SK-N-SH (cell line): ENCODE measurements at regions not wholly inside any gene's neighbourhood (a gene's known extent, or its start where the extent isn't known, plus 50 kb on each side); places are given as distances from the start of the nearest gene placed in this dataset.

ENCODE experiments used
- CTCF ChIA-PET: fragments of 300-600, 350-600 bp; formaldehyde crosslinking; extraction: SDS; loops from one replicate; lab custom pipeline; 2021; lab: Yijun Ruan, JAX
- POLR2A ChIA-PET: fragments of 350-600 bp; sonication (Branson Sonifier 250); formaldehyde crosslinking; extraction: SDS; loops from one replicate; lab custom pipeline; 2020; ENCODE audit warnings: antibody characterized with exemption, inconsistent platforms; lab: Yijun Ruan, JAX
- DNase-seq: peaks from one replicate; pipeline ENCODE4 v3.0.0; 2012
- H2AFZ ChIP-seq: fragments of 200-600 bp; sonication (generic); 2 replicates; pipeline ENCODE4 v1.8.1; 2016; ENCODE audit warnings: antibody characterized with exemption, mild to moderate bottlenecking, low read depth
- H3F3A ChIP-seq: fragments of 200-600 bp; sonication (generic); replicated peaks from 2 replicates; pipeline ENCODE3; 2016; ENCODE audit warnings: antibody characterized with exemption, mild to moderate bottlenecking; ENCODE audit not compliant: insufficient read depth
- H3K27ac ChIP-seq, 2 experiments: fragments of 200-500 bp in 1 of 2; fragments of 200-600 bp in 1 of 2; sonication (Bioruptor generic) in 1 of 2; sonication (generic), shearing (Covaris generic) in 1 of 2; 2 replicates each; pipeline versions ENCODE4 v1.5.1 to v1.6.1; 2014 to 2016; ENCODE audit warnings: low read depth in 2 of 2, inconsistent platforms in 1 of 2, low read length in 1 of 2, mild to moderate bottlenecking in 1 of 2, mixed read lengths in 1 of 2
- H3K27me3 ChIP-seq: fragments of 200-600 bp; sonication (generic), shearing (Covaris generic); 2 replicates; pipeline ENCODE4 v1.6.1; 2016; ENCODE audit warnings: mixed run types; ENCODE audit not compliant: insufficient read depth
- H3K36me3 ChIP-seq, 2 experiments: fragments of 200-500 bp in 1 of 2; fragments of 200-600 bp in 1 of 2; sonication (Bioruptor generic) in 1 of 2; sonication (generic) in 1 of 2; replicated peaks in 1 of 2; 2 replicates each; pipeline versions ENCODE3 to v1.5.1; 2014 to 2016; ENCODE audit warnings: low read length in 1 of 2, mild to moderate bottlenecking in 1 of 2; ENCODE audit not compliant: insufficient read depth in 2 of 2, control insufficient read depth in 1 of 2
- H3K4me1 ChIP-seq, 2 experiments: fragments of 200-500 bp in 1 of 2; fragments of 200-600 bp in 1 of 2; sonication (Bioruptor generic) in 1 of 2; sonication (generic), shearing (Covaris generic) in 1 of 2; 2 replicates each; pipeline versions ENCODE4 v1.5.1 to v1.6.1; 2014 to 2016; ENCODE audit warnings: low read depth in 1 of 2, low read length in 1 of 2, mixed run types in 1 of 2; ENCODE audit not compliant: insufficient read depth in 2 of 2, control insufficient read depth in 1 of 2
- H3K4me2 ChIP-seq: fragments of 200-600 bp; sonication (generic), shearing (Covaris generic); 2 replicates; pipeline ENCODE4 v1.6.1; 2017; ENCODE audit warnings: mixed run types
- H3K4me3 ChIP-seq, 2 experiments: fragments of 200-500 bp in 1 of 2; fragments of 200-600 bp in 1 of 2; sonication (Bioruptor generic) in 1 of 2; sonication (generic), shearing (Covaris generic) in 1 of 2; 2 replicates each; pipeline versions ENCODE4 v1.5.1 to v1.8.1; 2014 to 2016; ENCODE audit warnings: low read depth in 2 of 2, inconsistent platforms in 1 of 2, low read length in 1 of 2, mild to moderate bottlenecking in 1 of 2, mixed read lengths in 1 of 2, moderate library complexity in 1 of 2
- H3K79me2 ChIP-seq: fragments of 200-600 bp; sonication (generic); 2 replicates; pipeline ENCODE4 v1.8.1; 2017; ENCODE audit warnings: mild to moderate bottlenecking; ENCODE audit not compliant: insufficient read depth
- H3K9ac ChIP-seq: fragments of 200-600 bp; sonication (generic); 2 replicates; pipeline ENCODE4 v1.6.1; 2017; ENCODE audit warnings: mixed run types
- H3K9me2 ChIP-seq: fragments of 200-600 bp; sonication (generic); 2 replicates; pipeline ENCODE4 v1.6.1; 2017; ENCODE audit warnings: mixed run types
- H3K9me3 ChIP-seq: fragments of 200-600 bp; sonication (generic); 2 replicates; pipeline ENCODE4 v1.6.1; 2017; ENCODE audit warnings: mixed run types, mild to moderate bottlenecking, moderate library complexity
- H4K20me1 ChIP-seq: fragments of 200-600 bp; sonication (generic); 2 replicates; pipeline ENCODE4 v1.6.1; 2017; ENCODE audit warnings: mild to moderate bottlenecking, mixed run types; ENCODE audit not compliant: insufficient read depth
- ELF1 ChIP-seq: IDR thresholded peaks from 2 replicates; pipeline ENCODE4 v1.4.0; 2012
- EZH2phosphoT487 ChIP-seq: fragments of 200-600 bp; sonication (generic); IDR thresholded peaks from 2 replicates; pipeline ENCODE4 v1.6.1; 2017; ENCODE audit warnings: low read depth, mixed run types, mild to moderate bottlenecking, antibody characterized with exemption, moderate library complexity, borderline replicate concordance
- FOSL2 ChIP-seq: IDR thresholded peaks from 2 replicates; pipeline ENCODE4 v1.4.0; 2012; ENCODE audit warnings: low read depth, mild to moderate bottlenecking, moderate library complexity, borderline replicate concordance
- FOXJ3 ChIP-seq: sonication (generic); formaldehyde crosslinking; IDR thresholded peaks from 2 replicates; pipeline ENCODE4 v1.5.1; 2020; ENCODE audit warnings: mild to moderate bottlenecking, missing genetic modification reagents
- GABPA ChIP-seq: IDR thresholded peaks from 2 replicates; pipeline ENCODE4 v1.4.0; 2012; ENCODE audit warnings: low read depth, mild to moderate bottlenecking
- JUND ChIP-seq: IDR thresholded peaks from 2 replicates; pipeline ENCODE4 v1.4.0; 2012
- MEF2A ChIP-seq: IDR thresholded peaks from 2 replicates; pipeline ENCODE4 v1.4.0; 2012; ENCODE audit warnings: low read depth, borderline replicate concordance
- MXI1 ChIP-seq: IDR thresholded peaks from 2 replicates; pipeline ENCODE4 v1.6.1; 2012; ENCODE audit warnings: mild to moderate bottlenecking, low read depth, low read length, improper control_type of control experiment
- NFIC ChIP-seq: IDR thresholded peaks from 2 replicates; pipeline ENCODE4 v1.4.0; 2012; ENCODE audit warnings: borderline replicate concordance
- RFX5 ChIP-seq: IDR thresholded peaks from 2 replicates; pipeline ENCODE4 v1.6.1; 2012; ENCODE audit warnings: mild to moderate bottlenecking, improper control_type of control experiment, low read length
- RXRA ChIP-seq: IDR thresholded peaks from 2 replicates; pipeline ENCODE4 v1.4.0; 2012; ENCODE audit warnings: low read depth, mild to moderate bottlenecking, borderline replicate concordance
- SMC3 ChIP-seq: IDR thresholded peaks from 2 replicates; pipeline ENCODE4 v1.6.1; 2012; ENCODE audit warnings: low read depth, low read length, improper control_type of control experiment
- TAF1 ChIP-seq: IDR thresholded peaks from 2 replicates; pipeline ENCODE4 v1.6.1; 2012; ENCODE audit warnings: low read depth, mild to moderate bottlenecking, low read length, moderate library complexity, borderline replicate concordance
- TCF12 ChIP-seq: IDR thresholded peaks from 2 replicates; pipeline ENCODE4 v1.4.0; 2012
- TEAD4 ChIP-seq: IDR thresholded peaks from 2 replicates; pipeline ENCODE4 v1.4.0; 2012; ENCODE audit warnings: mild to moderate bottlenecking, borderline replicate concordance; ENCODE audit not compliant: insufficient read depth
- ZBTB33 ChIP-seq: IDR thresholded peaks from 2 replicates; pipeline ENCODE4 v1.4.0; 2012; ENCODE audit warnings: low read depth, borderline replicate concordance
- WGBS: methylation state at CpG from one replicate; pipeline ENCODE4 v1.1.6; 2017; ENCODE audit warnings: low lambda C conversion rate; 5-methylcytosine and 5-hydroxymethylcytosine counted together
- TF ChIP-seq, protein P1 (sequence below): IDR thresholded peaks from 2 replicates; pipeline ENCODE4; 2012
- TF ChIP-seq, protein P2 (sequence below): IDR thresholded peaks from 2 replicates; pipeline ENCODE4 v1.4.0; 2012; ENCODE audit warnings: low read depth, borderline replicate concordance
- TF ChIP-seq, protein P3 (sequence below): fragments of 200-600 bp; sonication (generic); IDR thresholded peaks from 2 replicates; pipeline ENCODE4 v1.6.1; 2017; ENCODE audit warnings: antibody characterized with exemption, mild to moderate bottlenecking, moderate library complexity

DNA sequence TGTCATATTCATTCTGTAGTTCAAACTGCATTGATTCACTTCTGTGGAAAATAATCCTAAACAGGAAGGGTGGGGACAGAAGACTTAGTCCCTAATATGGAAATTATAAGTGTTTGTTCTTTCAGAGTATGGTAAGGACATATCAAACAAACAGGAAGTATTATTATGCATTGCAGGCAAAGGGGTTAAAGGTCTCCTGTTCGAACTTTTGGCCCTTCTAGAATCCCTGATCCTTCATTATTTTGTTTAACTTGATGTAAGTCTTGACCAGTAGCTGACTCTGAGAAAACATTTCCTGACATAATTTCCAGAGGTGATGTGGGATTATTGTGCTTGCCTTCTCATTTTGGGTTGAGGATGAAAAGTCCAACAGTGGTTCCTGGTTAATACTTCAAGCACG lies 215.4 kb upstream of the ADGRL2 start:
- WGBS: 88% methylated on average over 2 of the region's 2 CpGs
- CTCF ChIA-PET: interaction anchor here (1.0 kb wide), 1 partner anchor 17 kb away, joined by 3 read pairs; no protein-coding TSS in a partner anchor
- POLR2A ChIA-PET: no interaction called here

DNA sequence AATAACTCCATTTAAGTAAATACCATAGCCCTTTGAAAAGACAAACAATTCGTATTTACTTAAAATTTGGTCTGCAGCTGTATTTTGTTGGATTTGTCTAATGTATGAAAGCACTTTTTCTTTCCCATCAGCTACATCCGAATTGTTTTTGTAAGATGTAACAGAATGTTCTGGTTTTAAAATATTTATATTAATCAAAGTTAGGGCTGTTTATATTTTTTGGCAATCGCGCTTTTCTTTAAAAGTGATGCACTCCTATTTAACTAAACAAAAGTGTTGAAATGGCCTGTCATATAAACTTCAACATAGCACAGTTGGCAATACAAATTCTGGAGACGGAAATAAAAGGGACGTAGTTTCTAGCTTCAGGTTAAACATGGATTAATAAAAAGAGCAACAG lies 216.3 kb upstream of the ADGRL2 start:
- no peaks in the 10 kb centered on the region for H3K27me3 ChIP-seq
- ChIA-PET POLR2A (no interaction called here), CTCF (interaction anchor here (1.0 kb wide), 1 partner anchor 18 kb away, joined by 3 read pairs; no protein-coding TSS in a partner anchor)
- no peaks in the 10 kb centered on the region for H4K20me1 ChIP-seq
- no peaks in the 10 kb centered on the region for H3K9me2 ChIP-seq
- H2AFZ ChIP-seq: no peak overlapping the region
- no peak overlapping the region for H3K9ac ChIP-seq
- no peak overlapping the region for H3K4me3 ChIP-seq
- no peak for DNase-seq
- no peaks in the 10 kb centered on the region; a peak in 1 of 4 replicates for H3K4me1 ChIP-seq
- H3F3A ChIP-seq: no peaks in the 10 kb centered on the region
- H3K9me3 ChIP-seq: no peaks in the 10 kb centered on the region
- H3K27ac ChIP-seq: no peak overlapping the region
- 89% methylated on average over 6 of the region's 6 CpGs for WGBS
- no peak overlapping the region for H3K4me2 ChIP-seq
- TF ChIP-seq ZBTB33 (no peak), MEF2A (no peak), ELF1 (no peak), TEAD4 (no peak), JUND (no peak), FOXJ3 (CRISPR knock-in tag) (no peak), TAF1 (no peak), FOSL2 (no peak), TCF12 (no peak), GABPA (no peak), NFIC (no peak)
- TF ChIP-seq, protein P1, sequence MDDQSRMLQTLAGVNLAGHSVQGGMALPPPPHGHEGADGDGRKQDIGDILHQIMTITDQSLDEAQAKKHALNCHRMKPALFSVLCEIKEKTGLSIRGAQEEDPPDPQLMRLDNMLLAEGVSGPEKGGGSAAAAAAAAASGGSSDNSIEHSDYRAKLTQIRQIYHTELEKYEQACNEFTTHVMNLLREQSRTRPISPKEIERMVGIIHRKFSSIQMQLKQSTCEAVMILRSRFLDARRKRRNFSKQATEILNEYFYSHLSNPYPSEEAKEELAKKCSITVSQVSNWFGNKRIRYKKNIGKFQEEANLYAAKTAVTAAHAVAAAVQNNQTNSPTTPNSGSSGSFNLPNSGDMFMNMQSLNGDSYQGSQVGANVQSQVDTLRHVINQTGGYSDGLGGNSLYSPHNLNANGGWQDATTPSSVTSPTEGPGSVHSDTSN: no peak
- TF ChIP-seq, protein P2, sequence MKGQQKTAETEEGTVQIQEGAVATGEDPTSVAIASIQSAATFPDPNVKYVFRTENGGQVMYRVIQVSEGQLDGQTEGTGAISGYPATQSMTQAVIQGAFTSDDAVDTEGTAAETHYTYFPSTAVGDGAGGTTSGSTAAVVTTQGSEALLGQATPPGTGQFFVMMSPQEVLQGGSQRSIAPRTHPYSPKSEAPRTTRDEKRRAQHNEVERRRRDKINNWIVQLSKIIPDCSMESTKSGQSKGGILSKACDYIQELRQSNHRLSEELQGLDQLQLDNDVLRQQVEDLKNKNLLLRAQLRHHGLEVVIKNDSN: no peak
- TF ChIP-seq, protein P3, sequence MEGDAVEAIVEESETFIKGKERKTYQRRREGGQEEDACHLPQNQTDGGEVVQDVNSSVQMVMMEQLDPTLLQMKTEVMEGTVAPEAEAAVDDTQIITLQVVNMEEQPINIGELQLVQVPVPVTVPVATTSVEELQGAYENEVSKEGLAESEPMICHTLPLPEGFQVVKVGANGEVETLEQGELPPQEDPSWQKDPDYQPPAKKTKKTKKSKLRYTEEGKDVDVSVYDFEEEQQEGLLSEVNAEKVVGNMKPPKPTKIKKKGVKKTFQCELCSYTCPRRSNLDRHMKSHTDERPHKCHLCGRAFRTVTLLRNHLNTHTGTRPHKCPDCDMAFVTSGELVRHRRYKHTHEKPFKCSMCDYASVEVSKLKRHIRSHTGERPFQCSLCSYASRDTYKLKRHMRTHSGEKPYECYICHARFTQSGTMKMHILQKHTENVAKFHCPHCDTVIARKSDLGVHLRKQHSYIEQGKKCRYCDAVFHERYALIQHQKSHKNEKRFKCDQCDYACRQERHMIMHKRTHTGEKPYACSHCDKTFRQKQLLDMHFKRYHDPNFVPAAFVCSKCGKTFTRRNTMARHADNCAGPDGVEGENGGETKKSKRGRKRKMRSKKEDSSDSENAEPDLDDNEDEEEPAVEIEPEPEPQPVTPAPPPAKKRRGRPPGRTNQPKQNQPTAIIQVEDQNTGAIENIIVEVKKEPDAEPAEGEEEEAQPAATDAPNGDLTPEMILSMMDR: no peak
- TF ChIP-seq, all 33 proteins: peak for 0
- no peaks in the 10 kb centered on the region for H3K79me2 ChIP-seq
- H3K36me3 ChIP-seq: no peaks in the 10 kb centered on the region

More for the DNA sequence above, 215.4 kb upstream of the ADGRL2 start:
- no peak overlapping the region for H3K4me3 ChIP-seq
- H3K27ac ChIP-seq: no peak overlapping the region
- H3K9me3 ChIP-seq: no peaks in the 10 kb centered on the region
- H3K36me3 ChIP-seq: no peaks in the 10 kb centered on the region
- no peak overlapping the region for H3K4me2 ChIP-seq
- H4K20me1 ChIP-seq: no peaks in the 10 kb centered on the region
- no peaks in the 10 kb centered on the region for H3K27me3 ChIP-seq
- no peak for DNase-seq
- H3K79me2 ChIP-seq: no peaks in the 10 kb centered on the region
- H3K4me1 ChIP-seq: no peaks in the 10 kb centered on the region
- no peaks in the 10 kb centered on the region for H3F3A ChIP-seq
- no peak overlapping the region for H3K9ac ChIP-seq
- TF ChIP-seq ELF1 (no peak), RFX5 (no peak), MXI1 (no peak), SMC3 (no peak), RXRA (no peak), EZH2phosphoT487 (no peak), TAF1 (no peak)
- TF ChIP-seq, protein P3: no peak
- H2AFZ ChIP-seq: no peak overlapping the region
- H3K9me2 ChIP-seq: no peaks in the 10 kb centered on the region
